Cardiac muscle cell (in vitro differentiated cells and primary cell): ENCODE measurements at regions not wholly inside any gene's neighbourhood (a gene's known extent, or its start where the extent isn't known, plus 50 kb on each side); places are given as distances from the start of the nearest gene placed in this dataset.

ENCODE experiments used
- DNase-seq, 2 donors: peaks; one replicate each; pipeline versions ENCODE4 v3.0.0 to v3.0.0-alpha.2; 2010 to 2017; ENCODE audit warnings: low read depth in 1 of 2, low spot score in 1 of 2
- H3K27ac ChIP-seq: fragments of 200-600 bp; sonication (generic); 2 replicates; pipeline ENCODE4 v1.5.1; 2016
- H3K27me3 ChIP-seq: fragments of 200-600 bp; sonication (generic); 2 replicates; pipeline ENCODE4 v1.6.0; 2016; ENCODE audit warnings: control low read depth
- H3K36me3 ChIP-seq: fragments of 200-600 bp; sonication (generic); 2 replicates; pipeline ENCODE4 v1.5.1; 2016; ENCODE audit warnings: control low read depth
- H3K4me1 ChIP-seq: fragments of 200-600 bp; sonication (generic); 2 replicates; pipeline ENCODE4 v1.8.1; 2017; ENCODE audit warnings: low read depth, mild to moderate bottlenecking, mixed run types
- H3K4me3 ChIP-seq: fragments of 200-600 bp; sonication (generic); 2 replicates; pipeline ENCODE4 v1.5.1; 2016; ENCODE audit warnings: mild to moderate bottlenecking
- H3K9me3 ChIP-seq: fragments of 200-600 bp; sonication (generic); 2 replicates; pipeline ENCODE4 v1.5.1; 2017; ENCODE audit warnings: low read depth, mild to moderate bottlenecking, control low read depth
- CTCF ChIP-seq: IDR thresholded peaks from 2 replicates; pipeline ENCODE4 v1.5.1; 2012; ENCODE audit warnings: low read depth, mild to moderate bottlenecking, low read length

- TF ChIP-seq CTCF: no peak
- Histone ChIP-seq H3K4me3 (no peak overlapping the region), H3K36me3 (no peaks in the 10 kb centered on the region), H3K4me1 (peaks cover 6% of the 10 kb centered on the region), H3K27ac (no peak overlapping the region), H3K27me3 (no peaks in the 10 kb centered on the region), H3K9me3 (no peaks in the 10 kb centered on the region)
- DNase-seq: no peak
Measured at GRCh38 chr7:42625421-42625820, 286.4 kb downstream of the C7orf25 start.

DNA sequence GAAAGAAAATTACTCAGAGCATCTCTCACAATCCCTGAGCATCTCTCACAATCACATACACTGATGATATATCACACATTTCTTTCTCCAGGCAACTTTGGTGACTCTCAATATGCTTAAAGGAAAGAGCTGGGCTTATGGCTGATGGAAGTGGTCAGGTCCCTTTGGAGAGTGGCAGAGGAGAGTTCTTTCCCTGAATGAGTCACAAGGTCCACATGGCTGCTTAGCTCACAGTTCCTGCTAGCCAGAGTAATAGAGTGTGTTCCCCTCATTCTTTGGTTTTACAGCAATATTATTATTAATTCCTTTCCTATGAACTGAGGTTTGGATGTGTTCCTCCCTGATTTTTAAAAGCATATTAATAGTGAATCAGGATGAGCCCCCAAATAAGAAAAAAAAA is 287.4 kb downstream of the C7orf25 start:
- H3K4me1 ChIP-seq: peaks cover 6% of the 10 kb centered on the region
- no peak for TF ChIP-seq CTCF
- DNase-seq: peak in 1 of 2 donors; percentile 10
- no peak overlapping the region for H3K27ac ChIP-seq
- H3K9me3 ChIP-seq: no peaks in the 10 kb centered on the region
- H3K4me3 ChIP-seq: no peak overlapping the region
- H3K36me3 ChIP-seq: no peaks in the 10 kb centered on the region
- no peaks in the 10 kb centered on the region for H3K27me3 ChIP-seq

GRCh38 chr7:42621543-42622219 is 290.2 kb downstream of the C7orf25 start:
- no peak for TF ChIP-seq CTCF
- DNase-seq: peak in 1 of 2 donors; percentile 14
- Histone ChIP-seq H3K36me3 (no peaks in the 10 kb centered on the region), H3K4me1 (peaks cover 25% of the 10 kb centered on the region), H3K27me3 (no peaks in the 10 kb centered on the region), H3K27ac (no peak overlapping the region), H3K4me3 (no peak overlapping the region), H3K9me3 (no peaks in the 10 kb centered on the region)

- no peaks in the 10 kb centered on the region for H3K36me3 ChIP-seq
- H3K9me3 ChIP-seq: no peaks in the 10 kb centered on the region
- H3K4me3 ChIP-seq: no peak overlapping the region
- no peak overlapping the region for H3K27ac ChIP-seq
- no peaks in the 10 kb centered on the region for H3K27me3 ChIP-seq
- TF ChIP-seq CTCF: no peak
- peaks cover 25% of the 10 kb centered on the region for H3K4me1 ChIP-seq
- DNase-seq: no peak
Measured at GRCh38 chr7:42618651-42619360, 293.1 kb downstream of the C7orf25 start.

GRCh38 chr7:42617806-42618457 is 293.9 kb downstream of the C7orf25 start:
- Histone ChIP-seq H3K4me3 (no peak overlapping the region), H3K9me3 (no peaks in the 10 kb centered on the region), H3K4me1 (peaks cover 25% of the 10 kb centered on the region), H3K36me3 (no peaks in the 10 kb centered on the region), H3K27me3 (no peaks in the 10 kb centered on the region), H3K27ac (no peak overlapping the region)
- no peak for TF ChIP-seq CTCF
- DNase-seq: peak; percentile 9 to 66
